NCI-H460 (cell line): ENCODE measurements at regions not wholly inside any gene's neighbourhood (a gene's known extent, or its start where the extent isn't known, plus 50 kb on each side); places are given as distances from the start of the nearest gene placed in this dataset.

Source experiments
- DNase-seq: peaks from one replicate; pipeline ENCODE4 v3.0.0-alpha.2; 2016; ENCODE audit warnings: low read depth; ENCODE audit errors: extremely low read depth

DNA sequence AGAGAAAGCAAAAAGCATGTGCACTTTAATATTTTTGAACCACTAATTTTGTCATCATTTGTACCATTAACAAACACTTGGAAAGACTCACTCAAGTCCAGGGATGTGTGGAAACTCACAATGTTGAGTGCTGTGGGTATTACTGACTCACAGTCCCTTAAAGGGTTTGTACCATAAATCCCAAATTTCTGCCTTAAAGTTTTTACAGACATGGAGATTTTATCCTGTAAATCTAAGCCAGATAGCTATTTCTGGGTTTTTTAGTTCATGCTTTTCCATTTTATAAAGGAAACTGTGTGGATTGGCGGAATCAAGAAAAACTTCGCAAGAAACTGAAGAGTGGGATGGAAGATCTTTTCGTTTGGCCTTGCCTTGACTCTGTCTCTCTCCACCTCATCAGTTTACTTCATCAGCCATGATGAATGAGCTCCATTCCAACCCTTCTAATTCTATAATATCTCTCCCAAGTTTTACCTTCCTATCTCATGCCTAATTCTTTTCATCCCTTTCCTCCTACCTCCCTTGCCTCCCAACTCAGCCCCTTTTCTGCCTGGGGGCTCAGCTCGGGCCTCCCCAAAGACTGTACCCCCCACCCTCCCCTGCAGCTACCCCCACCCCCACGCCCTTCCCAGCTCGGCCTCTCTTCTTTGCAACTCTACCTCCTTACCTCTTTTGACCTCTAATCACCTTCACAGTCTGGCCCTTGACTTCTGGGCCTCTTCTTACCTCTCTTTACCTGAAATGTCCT is 218.5 kb upstream of the MKLN1 start:
- no peak for DNase-seq

DNA sequence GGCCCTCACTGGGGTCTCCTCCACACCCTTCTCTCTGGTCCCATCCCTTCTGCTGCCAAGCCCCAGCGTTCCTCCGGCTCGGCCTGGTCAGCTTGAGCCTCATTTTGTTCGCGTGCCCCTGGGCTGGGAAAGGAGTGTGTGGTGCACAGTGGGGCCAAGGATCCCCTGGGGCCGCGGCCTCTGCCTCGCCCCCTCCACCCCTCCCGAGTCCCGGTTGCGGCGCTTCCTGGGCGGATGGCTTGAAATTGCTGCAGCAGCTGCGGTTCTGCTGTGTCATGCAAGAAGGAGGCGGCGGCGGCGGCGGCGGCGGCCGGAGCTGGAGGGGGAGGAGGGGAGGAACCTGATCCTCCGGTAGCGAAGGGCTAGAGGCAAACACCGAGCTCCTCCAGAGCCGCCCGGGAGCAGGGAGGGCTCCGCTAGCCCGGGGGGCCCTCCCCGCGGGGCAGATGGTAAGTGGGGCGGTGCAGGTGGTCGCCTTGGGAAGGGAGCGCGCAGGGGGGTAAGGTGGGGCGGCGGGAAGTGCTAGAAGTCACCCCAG is 217.8 kb upstream of the MKLN1 start:
- peak; percentile 90 for DNase-seq

DNA sequence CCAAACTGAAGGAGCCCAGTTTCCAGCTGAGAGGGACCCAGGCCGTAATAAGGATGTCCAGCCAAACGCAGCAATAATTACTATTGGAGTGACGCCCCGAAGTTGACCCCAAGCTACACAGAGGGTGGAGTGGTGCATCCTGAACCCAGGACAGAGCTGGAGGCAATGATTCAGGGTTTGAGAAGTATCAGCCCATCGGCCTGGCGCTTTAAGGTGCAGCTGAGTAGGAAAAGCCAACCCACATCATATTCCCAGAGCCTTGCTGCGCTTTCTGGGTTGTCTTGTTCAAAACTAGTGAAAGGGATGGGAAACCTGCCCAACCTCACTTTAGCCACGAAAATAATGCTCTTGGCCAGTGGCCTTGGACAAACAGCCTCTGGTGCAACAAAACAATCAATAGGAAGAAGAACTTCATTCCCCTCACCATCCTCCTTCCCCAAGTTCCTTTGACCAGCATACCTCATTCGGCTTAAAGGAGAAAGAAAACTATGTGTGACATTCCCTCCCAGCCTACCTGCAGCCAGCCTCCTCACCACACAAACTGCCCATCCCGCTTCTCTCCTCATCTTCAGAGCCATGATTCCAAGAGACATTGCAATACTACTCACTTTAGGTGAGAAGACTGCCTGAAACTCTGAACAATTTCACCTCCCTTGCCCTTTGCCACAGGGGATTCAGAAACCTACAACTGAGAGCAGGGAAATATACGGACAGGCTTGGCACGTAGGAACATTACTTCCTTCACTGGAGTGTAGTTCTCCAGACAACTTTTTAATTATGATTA is 217.2 kb upstream of the MKLN1 start:
- DNase-seq, result no peak

DNA sequence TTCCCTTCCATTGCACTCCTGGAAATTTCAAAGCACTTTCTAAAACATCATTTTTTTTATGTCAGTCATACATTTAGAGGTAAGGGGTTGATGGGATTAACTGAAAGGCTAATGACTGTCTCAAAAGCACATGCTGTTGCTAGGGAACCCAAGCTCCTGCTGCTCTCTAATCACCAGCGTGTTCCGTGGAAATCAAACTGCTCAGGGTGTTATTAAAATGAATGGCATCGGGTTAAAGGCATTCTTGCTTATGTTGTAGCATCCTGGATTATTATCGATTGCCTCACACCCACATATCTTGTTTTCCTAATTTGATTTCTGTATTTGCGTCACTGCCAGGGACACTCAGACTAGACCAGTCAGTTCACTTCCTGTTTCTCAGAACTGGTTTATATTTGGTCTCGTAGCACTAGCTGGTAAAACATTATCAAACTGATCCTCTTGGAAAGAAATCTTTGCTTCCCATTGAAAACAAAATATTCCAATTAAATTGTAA is 216.5 kb upstream of the MKLN1 start:
- peak; percentile 87 for DNase-seq

DNA sequence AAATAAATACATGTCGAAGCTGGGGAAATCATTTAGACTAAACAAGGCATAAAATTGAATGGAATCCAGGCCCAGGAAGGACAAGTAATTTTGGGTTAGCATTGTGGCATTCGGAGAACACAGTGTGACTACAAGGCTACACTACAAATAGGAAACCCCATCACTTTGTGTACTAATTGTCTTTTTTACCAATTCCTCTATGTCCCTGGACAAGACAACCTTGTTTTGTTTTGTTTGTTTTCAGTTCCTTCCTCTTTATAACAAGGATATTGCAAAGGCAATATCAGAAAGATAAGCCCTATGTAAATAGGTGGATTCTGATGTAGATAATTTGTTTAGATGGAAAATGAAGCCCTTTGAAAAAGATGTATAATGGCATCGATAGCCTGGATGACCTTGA is 215.9 kb upstream of the MKLN1 start:
- DNase-seq, result no peak

DNA sequence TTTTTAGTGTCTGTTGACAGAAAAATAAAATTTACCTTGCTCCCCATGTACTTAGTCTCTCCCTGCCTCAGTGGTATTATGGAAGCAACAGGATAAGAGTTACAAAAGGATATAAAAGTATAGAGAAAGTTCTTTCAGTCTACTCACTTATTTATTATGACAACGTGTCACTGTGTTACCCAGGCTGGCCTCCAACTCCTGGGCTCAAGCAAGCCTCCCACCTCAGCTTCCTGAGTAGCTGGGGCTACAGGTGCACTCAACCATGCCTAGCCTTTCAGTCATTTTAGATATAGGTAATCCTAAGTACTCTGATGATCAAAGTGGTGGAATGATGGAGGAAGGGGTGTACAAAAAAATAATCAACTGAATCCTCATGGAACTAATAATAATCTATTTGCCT is 215.2 kb upstream of the MKLN1 start:
- DNase-seq, result no peak

DNA sequence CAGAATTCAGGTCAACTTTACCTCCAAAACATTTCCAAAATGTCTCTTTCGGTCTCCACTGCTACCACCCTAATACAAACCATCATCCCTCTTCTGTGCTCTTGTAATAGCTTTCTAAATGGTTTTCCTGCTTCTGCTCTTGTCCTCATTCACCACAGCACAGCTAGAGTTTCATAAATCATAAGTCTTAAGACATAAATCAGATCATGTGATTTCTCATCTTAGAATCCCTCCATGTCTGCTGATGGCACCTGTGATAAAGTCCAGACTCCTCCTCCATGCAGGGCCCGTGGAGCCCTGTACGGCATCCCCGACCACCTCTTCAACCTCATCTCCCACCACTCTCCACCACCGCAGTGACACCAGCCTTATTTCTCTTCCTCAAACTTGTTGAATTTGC is 212.3 kb upstream of the MKLN1 start:
- no peak for DNase-seq

DNA sequence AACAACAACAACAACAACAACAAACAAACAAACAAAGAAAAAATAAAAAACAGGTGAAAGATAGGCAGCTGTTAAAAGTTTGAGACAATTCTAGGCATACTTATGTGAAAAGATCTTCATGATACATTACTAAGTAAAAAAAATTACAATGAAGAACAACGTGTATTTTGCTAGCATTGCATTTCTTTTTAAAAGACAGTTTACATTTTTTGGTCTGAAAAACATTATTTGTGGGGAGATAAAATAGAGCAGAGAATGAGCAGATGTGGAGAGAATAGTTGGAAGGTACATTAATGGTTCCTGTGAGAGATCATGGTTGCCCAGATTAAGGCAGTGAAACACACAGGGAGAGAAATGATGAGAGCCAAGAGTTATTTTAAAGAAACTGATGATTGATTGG is 210.2 kb upstream of the MKLN1 start:
- no peak for DNase-seq

DNA sequence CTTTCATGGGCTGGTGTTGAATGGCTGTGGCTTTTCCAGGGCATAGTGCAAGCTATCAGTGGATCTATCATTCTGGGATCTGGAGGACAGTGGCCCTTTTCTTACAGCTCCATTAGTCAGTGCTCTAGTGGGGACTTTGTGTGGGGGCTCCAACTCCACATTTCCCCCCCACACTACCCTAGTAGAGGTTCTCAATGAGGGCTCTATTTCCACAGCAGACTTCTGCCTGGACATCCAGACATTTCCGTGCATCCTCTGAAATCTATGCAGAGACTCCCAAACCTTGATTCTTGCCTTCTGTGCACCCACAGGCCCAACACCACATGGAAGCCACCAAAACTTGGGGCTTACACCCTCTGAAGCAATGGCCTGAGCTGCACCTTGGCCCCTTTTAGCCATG is 208.3 kb upstream of the MKLN1 start:
- DNase-seq, result no peak

DNA sequence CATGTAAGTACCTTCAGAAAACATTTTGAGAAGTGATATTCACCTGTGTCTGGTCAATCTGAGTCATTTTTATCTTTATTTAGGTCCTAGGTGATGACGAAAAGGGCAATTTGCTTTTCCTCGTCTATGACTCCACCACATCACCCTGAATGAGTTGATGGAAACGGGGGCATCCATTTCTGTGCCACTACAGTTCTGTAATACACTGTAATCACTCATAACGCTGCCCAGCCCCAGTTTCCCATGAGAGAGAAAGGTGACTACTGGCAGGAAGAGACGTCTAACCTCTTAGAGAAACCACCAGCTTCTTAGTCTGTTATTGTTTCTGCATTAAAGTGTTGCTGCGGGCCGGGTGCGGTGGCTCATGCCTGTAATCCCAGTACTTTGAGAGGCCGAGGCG is 205.3 kb upstream of the MKLN1 start:
- DNase-seq, result no peak

DNA sequence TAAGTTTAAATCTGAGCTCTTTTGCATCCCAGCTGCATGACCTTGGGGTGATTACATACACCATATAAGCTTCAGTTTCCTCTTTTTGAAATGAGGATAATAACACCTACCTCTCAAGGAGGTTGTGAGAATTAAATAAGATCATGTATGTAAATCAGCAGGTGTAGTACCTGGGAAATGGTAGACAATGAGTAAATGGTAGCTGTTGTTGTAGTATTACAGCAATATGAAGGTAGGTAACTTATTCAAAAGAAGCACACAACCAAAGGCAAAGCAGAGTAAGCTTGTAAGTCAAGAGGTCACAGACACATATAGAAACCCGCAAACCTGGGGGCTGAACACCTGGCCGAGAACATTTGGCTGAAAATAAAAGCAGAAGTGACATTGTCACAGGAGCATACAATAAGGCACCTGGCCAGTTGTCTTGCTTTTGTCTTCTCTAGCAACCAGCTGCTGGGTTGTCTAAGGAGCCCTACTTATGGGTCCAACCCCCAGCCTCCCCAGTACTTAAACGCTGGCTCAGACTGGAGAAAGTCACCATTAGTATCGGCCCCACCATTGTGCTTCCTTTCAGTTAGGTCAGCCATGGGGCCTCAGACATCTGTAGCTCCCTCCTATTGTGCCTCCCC is 203.6 kb upstream of the MKLN1 start:
- DNase-seq, result no peak

DNA sequence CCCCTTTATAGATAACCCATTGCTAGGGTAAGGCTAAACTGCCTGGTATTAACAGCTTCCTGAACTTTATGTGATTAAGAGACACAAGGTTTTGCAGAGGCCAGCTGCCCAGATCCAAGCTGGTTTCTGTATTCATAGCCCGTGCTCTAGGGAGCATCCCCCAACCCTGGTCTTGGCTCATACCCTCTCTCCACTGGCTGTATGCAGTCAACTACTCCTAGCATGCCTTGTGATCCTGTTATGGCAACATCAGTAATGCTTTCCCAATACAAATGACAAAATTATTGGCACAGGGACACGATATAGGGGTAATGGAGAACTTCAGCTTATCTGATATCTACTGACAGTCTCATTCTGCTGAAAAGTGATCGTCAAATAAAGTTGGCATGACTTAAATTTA is 202.8 kb upstream of the MKLN1 start:
- DNase-seq, result no peak

DNA sequence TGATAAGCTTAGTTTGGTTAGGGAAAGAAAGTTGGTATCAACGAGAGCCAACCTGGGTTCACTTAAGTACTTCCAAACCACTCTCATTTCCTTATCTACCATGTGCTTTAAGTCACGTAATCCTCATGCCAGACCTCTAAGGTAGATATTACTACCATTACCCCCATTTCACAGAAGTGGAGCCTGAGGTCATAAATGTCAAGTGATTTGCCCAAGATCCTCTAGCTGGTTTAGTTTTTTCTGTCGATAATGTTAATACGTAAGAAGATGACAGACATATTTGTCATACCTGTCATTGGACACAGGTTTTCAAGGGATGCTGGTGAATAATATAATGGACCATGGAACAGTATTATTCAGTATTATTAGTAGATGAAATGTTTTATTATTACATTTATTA is 197.4 kb upstream of the MKLN1 start:
- no peak for DNase-seq

DNA sequence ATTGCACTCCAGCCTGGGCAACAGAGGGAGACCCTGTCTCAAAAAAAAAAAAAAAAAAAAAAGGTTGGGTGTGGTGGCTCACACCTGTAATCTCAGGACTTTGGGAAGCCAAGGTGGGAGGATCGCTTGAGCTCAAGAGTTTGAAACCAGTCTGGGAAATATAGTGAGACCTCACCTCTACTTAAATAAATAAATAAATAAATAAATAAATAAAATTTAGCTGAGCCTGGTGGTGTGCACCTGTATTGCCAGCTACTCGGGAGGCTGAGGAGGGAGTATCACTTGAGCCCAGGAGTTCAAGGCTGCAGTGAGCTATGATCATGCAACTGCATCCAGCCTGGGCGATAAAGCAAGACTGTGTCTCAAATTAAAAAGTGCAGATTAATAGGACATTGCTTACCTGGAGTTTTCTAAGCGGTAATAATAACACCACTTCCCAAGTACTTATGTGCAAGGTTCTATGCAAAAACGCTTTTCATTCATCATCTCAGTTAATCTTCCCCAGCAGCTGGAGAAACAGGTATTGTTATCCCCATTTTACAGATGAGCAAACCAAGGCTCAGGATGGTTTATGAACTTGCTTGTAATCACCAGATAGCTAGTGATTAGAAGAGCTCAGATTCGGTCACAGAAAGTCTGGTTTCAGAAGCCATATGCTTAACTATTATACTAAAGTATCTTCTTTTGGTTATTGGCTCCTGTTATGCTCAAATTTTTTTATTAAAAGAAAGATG is 196.5 kb upstream of the MKLN1 start:
- DNase-seq, result no peak

DNA sequence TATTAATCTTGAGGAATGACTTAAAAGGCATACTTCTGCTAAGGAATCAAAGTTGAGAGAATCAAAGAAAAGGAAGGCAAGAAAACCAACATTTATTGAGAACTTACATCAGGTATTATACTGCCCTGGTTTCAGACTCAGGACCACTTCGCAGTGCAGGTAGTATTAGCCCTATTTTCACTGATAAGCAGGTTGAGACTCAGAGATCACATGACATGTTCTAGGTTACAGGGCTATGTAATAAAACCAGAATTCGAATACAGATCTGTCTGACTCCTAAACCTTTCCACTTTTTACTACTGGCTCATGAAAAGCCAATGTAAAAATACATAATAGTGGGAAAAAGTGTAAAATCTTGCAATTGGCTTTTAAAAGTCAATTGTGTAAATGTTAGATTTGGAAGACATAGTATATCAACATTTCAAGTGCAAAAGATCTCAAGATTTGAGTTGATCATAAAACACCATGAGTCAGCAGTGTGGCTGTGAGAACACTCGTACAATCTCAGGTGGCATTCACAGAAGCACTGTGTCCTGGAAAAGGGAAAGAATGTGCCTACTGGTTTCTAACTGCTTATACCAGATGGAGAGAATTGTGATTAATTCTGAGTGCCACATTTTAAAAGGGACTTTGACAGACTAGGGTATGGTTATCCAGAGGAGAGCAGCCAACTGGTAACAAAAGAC is 195.8 kb upstream of the MKLN1 start:
- no peak for DNase-seq

DNA sequence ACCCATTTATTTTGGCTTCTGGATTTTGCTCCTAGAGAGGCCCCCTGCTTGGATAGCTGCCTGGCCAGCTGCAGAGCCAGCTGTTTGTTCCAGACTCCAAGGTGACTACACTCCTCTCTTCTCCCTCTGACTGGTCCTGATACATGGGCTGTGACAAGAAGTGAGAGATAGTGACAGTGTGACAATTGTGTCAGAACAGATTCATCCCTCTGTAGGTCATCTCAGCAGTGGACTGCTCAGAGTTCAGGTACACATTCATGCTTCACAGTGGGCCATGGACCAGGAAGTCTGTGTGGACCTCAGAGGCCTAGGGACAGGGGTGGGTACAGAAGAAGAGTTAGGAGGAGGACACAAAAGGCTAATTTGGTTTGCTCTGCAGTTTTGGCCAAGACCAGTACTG is 188.2 kb upstream of the MKLN1 start:
- no peak for DNase-seq

DNA sequence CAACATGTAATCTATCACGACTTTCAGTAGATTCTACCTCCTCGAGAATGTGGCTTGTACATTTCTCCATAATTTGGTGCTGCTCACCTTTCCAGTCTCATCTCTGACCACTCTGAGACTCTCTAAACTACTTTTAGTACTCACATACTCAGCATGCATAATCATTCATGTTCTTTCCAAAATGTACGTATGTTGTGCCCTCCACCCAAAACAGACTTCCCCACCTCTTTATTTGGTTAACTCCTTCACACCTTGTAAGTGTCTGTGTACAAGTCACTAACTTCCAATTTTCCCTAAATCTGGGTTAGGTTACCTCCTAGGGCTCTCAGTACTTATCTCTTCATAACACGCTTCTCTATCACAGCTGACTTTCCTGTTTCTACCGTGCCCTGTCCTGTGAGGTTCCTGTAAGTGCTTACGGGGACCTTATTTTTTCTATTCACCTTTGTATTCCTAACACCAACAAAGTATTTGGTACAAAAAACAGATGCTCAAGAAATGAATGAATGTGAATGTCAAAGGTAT is 186.2 kb upstream of the MKLN1 start:
- DNase-seq, result no peak

DNA sequence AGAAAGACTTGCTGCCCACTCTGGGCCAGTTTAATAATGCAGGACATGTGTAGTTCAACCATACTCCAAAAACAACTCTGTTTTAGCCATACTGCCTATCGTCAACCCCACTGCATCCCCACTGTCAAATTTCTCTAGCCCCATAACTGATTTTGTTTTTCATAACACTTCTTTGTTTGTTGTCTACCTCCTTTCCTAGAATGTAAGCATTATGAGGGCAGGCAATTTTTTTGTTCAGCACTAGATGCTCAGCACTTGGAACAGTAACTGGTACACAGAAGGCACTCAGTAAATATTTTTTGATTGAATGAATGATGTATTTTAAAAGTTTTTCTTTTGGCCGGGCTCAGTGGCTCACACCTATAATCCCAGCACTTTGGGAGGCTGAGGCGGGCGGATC is 183.8 kb upstream of the MKLN1 start:
- DNase-seq, result no peak

DNA sequence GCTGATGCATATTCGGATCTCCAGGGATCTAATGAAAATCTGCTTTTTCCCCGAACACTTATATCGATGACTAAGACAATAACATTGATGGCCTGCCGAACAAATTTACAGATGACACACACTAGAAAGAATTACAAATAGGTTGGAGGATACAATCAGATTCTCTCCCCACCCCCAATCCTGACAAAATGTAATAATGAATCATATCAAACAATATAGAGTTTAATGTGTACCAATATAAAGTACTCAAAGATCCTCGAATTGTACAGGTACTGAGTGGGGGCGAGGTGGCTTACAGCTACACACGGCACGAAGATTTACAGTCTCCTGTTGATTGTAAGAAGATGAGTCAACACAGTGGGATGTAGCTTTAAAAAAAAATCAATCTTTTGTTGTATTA is 182.7 kb upstream of the MKLN1 start:
- DNase-seq, result no peak

DNA sequence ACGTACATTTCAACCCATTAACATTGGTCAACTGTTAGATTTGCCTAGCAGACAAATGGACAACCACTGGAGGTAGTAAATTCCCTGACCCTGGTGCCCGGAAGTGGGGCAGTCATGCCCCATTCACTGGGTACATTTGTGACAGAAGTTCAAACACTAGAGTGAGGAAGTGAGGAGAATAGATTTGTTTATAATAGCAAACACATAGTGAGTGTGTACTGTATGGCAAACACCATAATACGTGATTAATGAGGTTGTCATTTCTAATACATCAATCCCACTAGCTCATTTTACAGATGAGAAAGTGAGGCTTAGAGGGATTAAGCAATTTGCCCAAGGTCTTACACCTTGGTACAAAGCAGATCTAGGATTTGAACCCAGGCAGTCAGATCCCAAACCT is 181.9 kb upstream of the MKLN1 start:
- no peak for DNase-seq
